HCT116 (cell line): ENCODE measurements at regions not wholly inside any gene's neighbourhood (a gene's known extent, or its start where the extent isn't known, plus 50 kb on each side); places are given as distances from the start of the nearest gene placed in this dataset.

Source experiments
- ATAC-seq: fragments of 200-7000 bp; cut with Tn5 transposase; 2 replicates; pipeline ENCODE4 v1.9.1; 2020; ENCODE audit warnings: mild to moderate bottlenecking, moderate library complexity
- BruUV-seq: library from RNA; stranded (reverse); fragments of 400-500 nt; replicated peaks from 2 replicates; lab custom pipeline; 2021; lab: Mats Ljungman, UMichigan
- CTCF ChIA-PET: fragments of 300-600 bp; sonication (Branson Sonifier 250); formaldehyde crosslinking; loops from one replicate; lab custom pipeline; 2021; ENCODE audit warnings: antibody characterized with exemption; lab: Charles Lee
- POLR2A ChIA-PET: fragments of 300-600, 350-600 bp; sonication (Branson Sonifier 250); formaldehyde crosslinking; loops from one replicate; lab custom pipeline; 2021; ENCODE audit warnings: antibody characterized with exemption; lab: Charles Lee
- RAD21 ChIA-PET, 2 experiments: fragments of 300-600 bp; sonication (Branson Sonifier 250); formaldehyde crosslinking; loops; one replicate each; lab custom pipeline; 2023; ENCODE audit warnings: low total read pairs in 2 of 2; ENCODE audit not compliant: uncharacterized antibody in 2 of 2, unreplicated experiment in 2 of 2, low non-redundant PET in 1 of 2; lab: Charles Lee
- DNase-seq: peaks from one replicate; pipeline ENCODE4 v3.0.0-alpha.2; 2010; ENCODE audit warnings: low read depth, low spot score
- H2AFZ ChIP-seq: fragments of 200-600 bp; shearing (Covaris generic), sonication (generic); 2 replicates; pipeline ENCODE4 v1.6.1; 2017; ENCODE audit warnings: low read depth, mixed run types, mixed read lengths, antibody characterized with exemption, low read length; ENCODE audit not compliant: poor library complexity, severe bottlenecking
- H3K27ac ChIP-seq: 2 replicates; pipeline ENCODE4 v1.5.1; 2012; ENCODE audit warnings: low read depth, low read length
- H3K27me3 ChIP-seq: fragments of 200-600 bp; sonication (generic); 2 replicates; pipeline ENCODE4 v1.6.1; 2016; ENCODE audit warnings: mixed run types, low read length, mixed read lengths; ENCODE audit not compliant: insufficient read depth
- H3K36me3 ChIP-seq, 2 experiments: fragments of 200-500 bp in 1 of 2; fragments of 200-600 bp in 1 of 2; sonication (Bioruptor generic) in 1 of 2; sonication (generic) in 1 of 2; 2 replicates each; pipeline versions ENCODE4 v1.5.1 to v1.6.1; 2014 to 2016; ENCODE audit warnings: low read length in 2 of 2, inconsistent platforms in 1 of 2, mixed read lengths in 1 of 2, mixed run types in 1 of 2; ENCODE audit not compliant: insufficient read depth in 2 of 2, control insufficient read depth in 1 of 2
- H3K4me1 ChIP-seq, 2 experiments: fragments of 200-600 bp in 1 of 2; sonication (generic) in 1 of 2; 2 replicates each; pipeline versions ENCODE4 v1.5.1 to v1.6.1; 2012 to 2017; ENCODE audit warnings: low read length in 2 of 2, inconsistent platforms in 1 of 2, mild to moderate bottlenecking in 1 of 2, mixed read lengths in 1 of 2, mixed run types in 1 of 2, moderate library complexity in 1 of 2; ENCODE audit not compliant: insufficient read depth in 2 of 2, control insufficient read depth in 1 of 2
- H3K4me2 ChIP-seq: fragments of 200-600 bp; sonication (generic); 2 replicates; pipeline ENCODE4 v1.6.1; 2017; ENCODE audit warnings: mixed run types, low read length, mixed read lengths
- H3K4me3 ChIP-seq, 2 experiments: fragments of 200-600 bp in 1 of 2; sonication (generic) in 1 of 2; replicated peaks in 1 of 2; 2 replicates each; pipeline ENCODE4 v1.5.1; 2011 to 2016; ENCODE audit warnings: low read length in 2 of 2, control low read depth in 1 of 2, low read depth in 1 of 2, mild to moderate bottlenecking in 1 of 2, mixed read lengths in 1 of 2, mixed run types in 1 of 2
- H3K79me2 ChIP-seq: fragments of 200-600 bp; sonication (generic); 2 replicates; pipeline ENCODE4 v1.6.1; 2017; ENCODE audit warnings: mild to moderate bottlenecking, mixed run types, low read length, moderate library complexity, mixed read lengths; ENCODE audit not compliant: insufficient read depth
- H3K9ac ChIP-seq: fragments of 200-600 bp; sonication (generic); 2 replicates; pipeline ENCODE4 v1.6.1; 2016; ENCODE audit warnings: low read length, mixed read lengths
- H3K9me2 ChIP-seq: fragments of 200-600 bp; sonication (generic), shearing (Covaris generic); 2 replicates; pipeline ENCODE4 v1.6.1; 2017; ENCODE audit warnings: mixed run types, mild to moderate bottlenecking, moderate library complexity; ENCODE audit not compliant: insufficient read depth
- H3K9me3 ChIP-seq, 2 experiments: fragments of 200-500 bp in 1 of 2; fragments of 200-600 bp in 1 of 2; sonication (Bioruptor generic) in 1 of 2; sonication (generic) in 1 of 2; 2 replicates each; pipeline ENCODE4 v1.6.1; 2014 to 2017; ENCODE audit warnings: low read length in 2 of 2, mixed read lengths in 2 of 2, inconsistent platforms in 1 of 2, low read depth in 1 of 2, mild to moderate bottlenecking in 1 of 2, mixed run types in 1 of 2, moderate library complexity in 1 of 2; ENCODE audit not compliant: control insufficient read depth in 1 of 2, insufficient read depth in 1 of 2
- H4K20me1 ChIP-seq: fragments of 200-600 bp; sonication (generic), shearing (Covaris generic); 2 replicates; pipeline ENCODE4 v1.6.1; 2017; ENCODE audit warnings: mixed run types, mild to moderate bottlenecking, moderate library complexity; ENCODE audit not compliant: insufficient read depth
- ELF1 ChIP-seq: IDR thresholded peaks from 2 replicates; pipeline ENCODE4 v1.6.1; 2012; ENCODE audit warnings: low read depth, borderline replicate concordance
- EZH2phosphoT487 ChIP-seq: fragments of 200-600 bp; IDR thresholded peaks from 2 replicates; pipeline ENCODE4 v1.6.1; 2018; ENCODE audit warnings: antibody characterized with exemption, borderline replicate concordance
- TCF7L2 ChIP-seq: IDR thresholded peaks from 2 replicates; pipeline ENCODE4 v1.7.0; 2011; ENCODE audit warnings: borderline replicate concordance, inconsistent platforms; ENCODE audit not compliant: insufficient read depth, insufficient read length; ENCODE audit errors: extremely low read depth
- intact Hi-C: fragments of 100-400 bp; cut with micrococcal nuclease; formaldehyde crosslinking; loops from 2 replicates; pipeline ENCODE4 v1.10.0; 2022

- TF ChIP-seq ELF1 (no peak), TCF7L2 (no peak)
- Histone ChIP-seq H3K27ac (no peak overlapping the region), H3K27me3 (no peaks in the 10 kb centered on the region), H3K4me1 (no peaks in the 10 kb centered on the region), H3K4me2 (no peak overlapping the region), H3K4me3 (no peak overlapping the region), H3K9me2 (no peaks in the 10 kb centered on the region), H4K20me1 (no peaks in the 10 kb centered on the region), H2AFZ (no peak overlapping the region), H3K9me3 (no peaks in the 10 kb centered on the region), H3K79me2 (no peaks in the 10 kb centered on the region), H3K9ac (no peak overlapping the region), H3K36me3 (no peaks in the 10 kb centered on the region)
- CTCF ChIA-PET: no interaction called here
- BruUV-seq: no TSS peak
- intact Hi-C loops: no loop called here
- POLR2A ChIA-PET: no interaction called here
- RAD21 ChIA-PET: no interaction called here
- no peak for DNase-seq
- ATAC-seq: no peak
Measured at GRCh38 chr5:159403906-159404681, 73.8 kb upstream of the IL12B start.

DNA sequence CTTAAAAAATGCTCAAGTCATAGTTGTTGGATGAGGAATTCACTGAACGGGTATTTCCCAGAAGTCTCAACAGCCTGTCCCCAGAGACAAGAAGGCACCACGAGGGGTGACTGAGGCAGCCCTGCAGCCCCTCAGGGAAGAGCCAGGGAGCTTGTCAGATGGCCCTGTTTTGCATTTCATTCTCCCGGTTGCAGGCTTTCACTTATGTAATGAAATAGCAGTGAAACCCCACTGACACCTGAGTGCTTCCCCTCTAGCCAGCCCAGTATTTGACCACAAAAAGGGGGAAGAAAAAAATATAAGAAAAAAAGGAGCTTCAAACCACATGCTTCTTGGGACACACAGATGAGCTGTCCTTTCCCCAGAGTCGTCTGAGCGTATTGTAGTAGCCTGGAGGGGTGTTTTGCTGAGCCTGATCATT lies 75.3 kb upstream of the IL12B start:
- H3K36me3 ChIP-seq: no peaks in the 10 kb centered on the region
- no peak overlapping the region for H3K9ac ChIP-seq
- no peaks in the 10 kb centered on the region for H4K20me1 ChIP-seq
- ChIA-PET RAD21 (no interaction called here), CTCF (no interaction called here), POLR2A (no interaction called here)
- ATAC-seq (no peak), DNase-seq (no peak)
- H3K4me2 ChIP-seq: no peak overlapping the region
- H3K4me3 ChIP-seq: no peak overlapping the region
- no peak overlapping the region for H2AFZ ChIP-seq
- no peaks in the 10 kb centered on the region for H3K4me1 ChIP-seq
- no peak overlapping the region for H3K27ac ChIP-seq
- no peaks in the 10 kb centered on the region for H3K79me2 ChIP-seq
- no peaks in the 10 kb centered on the region for H3K27me3 ChIP-seq
- no peak for TF ChIP-seq EZH2phosphoT487
- intact Hi-C loops: no loop called here
- no peaks in the 10 kb centered on the region for H3K9me2 ChIP-seq
- no TSS peak for BruUV-seq
- H3K9me3 ChIP-seq: no peaks in the 10 kb centered on the region
